ENCODE measurements at regions not wholly inside any gene's neighbourhood (a gene's known extent, or its start where the extent isn't known, plus 50 kb on each side); places are given as distances from the start of the nearest gene placed in this dataset.

GRCh38 chr13:57784633-57785032, 153.1 kb downstream of the PCDH17 start:
- no peaks in the 10 kb centered on the region for H3K27me3 Mint-ChIP-seq (ENCODE audit: low read depth)
- DNase-seq (ENCODE audit: low read depth, low spot score), result no peak
- H3K4me3 Mint-ChIP-seq, result no peak overlapping the region
- no peak overlapping the region for H3K27ac Mint-ChIP-seq (ENCODE audit: unreplicated experiment)
- H3K36me3 Mint-ChIP-seq (ENCODE audit: low read depth), result no peaks in the 10 kb centered on the region
- H3K9me3 Mint-ChIP-seq, result peaks cover 6% of the 10 kb centered on the region
- peaks cover 5% of the 10 kb centered on the region for H3K4me1 Mint-ChIP-seq
- no peak for TF ChIP-seq CTCF (conservative IDR thresholded peaks at IDR 0.05)

DNA sequence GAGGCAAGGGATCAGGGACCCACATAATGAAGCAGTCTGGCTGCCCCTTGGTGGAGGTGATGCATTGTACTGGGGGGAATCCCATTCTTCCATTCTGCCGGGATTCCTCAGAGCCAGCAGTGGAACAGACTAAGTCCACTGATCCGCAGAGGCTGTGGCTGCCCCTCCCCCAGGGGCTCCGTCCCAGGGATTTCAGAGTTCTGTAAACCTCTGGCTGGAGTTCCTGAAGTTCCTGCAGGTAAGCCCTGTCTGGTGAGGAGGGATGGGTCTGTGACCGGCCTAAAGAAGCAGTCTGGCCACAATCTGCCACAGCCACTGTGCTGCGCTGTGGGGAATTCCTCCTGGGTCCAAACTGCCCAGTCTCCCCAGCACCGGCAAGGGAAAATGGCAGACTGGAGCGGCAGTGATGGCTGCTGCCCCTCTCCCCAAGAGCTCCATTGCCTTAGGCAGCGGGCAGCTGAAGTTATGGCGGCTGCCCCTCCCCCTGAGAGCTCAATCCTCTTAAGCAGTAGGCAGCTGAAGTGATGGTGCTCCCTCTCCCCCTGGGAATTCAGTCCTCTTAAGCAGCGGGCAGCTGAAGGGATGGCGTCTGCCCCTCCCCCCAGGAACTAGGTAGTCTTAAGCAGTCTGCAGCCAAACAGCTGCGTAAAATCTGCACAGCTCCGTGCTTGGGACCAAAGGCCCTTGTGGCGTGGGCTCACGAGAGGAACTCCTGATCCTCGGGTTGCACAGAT, 155.7 kb downstream of the PCDH17 start:
- H3K27ac Mint-ChIP-seq (ENCODE audit: unreplicated experiment), result no peak overlapping the region
- H3K9me3 Mint-ChIP-seq, result peaks cover 6% of the 10 kb centered on the region
- no peak for DNase-seq (ENCODE audit: low read depth, low spot score)
- no peaks in the 10 kb centered on the region for H3K36me3 Mint-ChIP-seq (ENCODE audit: low read depth)
- TF ChIP-seq CTCF (conservative IDR thresholded peaks at IDR 0.05), result no peak
- H3K4me1 Mint-ChIP-seq, result peaks cover 5% of the 10 kb centered on the region
- H3K27me3 Mint-ChIP-seq (ENCODE audit: low read depth), result no peaks in the 10 kb centered on the region
- no peak overlapping the region for H3K4me3 Mint-ChIP-seq

GRCh38 chr13:57799624-57800023, 168.1 kb downstream of the PCDH17 start:
- TF ChIP-seq CTCF (conservative IDR thresholded peaks at IDR 0.05), result no peak
- Mint-ChIP-seq H3K36me3 (ENCODE audit: low read depth) (no peaks in the 10 kb centered on the region), H3K4me1 (peaks cover 5% of the 10 kb centered on the region), H3K27ac (ENCODE audit: unreplicated experiment) (no peak overlapping the region), H3K4me3 (no peak overlapping the region), H3K27me3 (ENCODE audit: low read depth) (no peaks in the 10 kb centered on the region), H3K9me3 (no peaks in the 10 kb centered on the region)
- DNase-seq (ENCODE audit: low read depth, low spot score), result no peak

DNA sequence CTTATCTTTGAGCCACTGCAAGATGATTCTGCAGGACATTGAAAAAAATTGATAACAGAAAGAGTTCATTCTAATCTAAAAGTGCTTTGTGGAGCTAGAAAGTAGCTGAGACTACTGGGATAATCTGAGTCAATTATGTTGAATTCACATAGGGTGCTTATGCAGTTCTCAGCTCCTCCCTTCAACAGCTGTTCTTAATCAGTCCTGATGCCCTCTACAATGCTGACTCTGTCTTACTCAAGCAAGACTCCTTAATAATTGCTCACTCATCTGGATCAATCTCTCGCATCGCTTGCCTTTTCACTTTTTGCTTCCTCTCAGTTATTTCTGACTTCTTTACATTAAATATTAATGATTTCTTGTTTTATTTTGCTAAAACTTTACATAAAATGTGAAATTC, 182.1 kb downstream of the PCDH17 start:
- no peak for TF ChIP-seq CTCF (conservative IDR thresholded peaks at IDR 0.05)
- DNase-seq (ENCODE audit: low read depth, low spot score), result no peak
- no peaks in the 10 kb centered on the region for H3K27me3 Mint-ChIP-seq (ENCODE audit: low read depth)
- peaks cover 4% of the 10 kb centered on the region for H3K9me3 Mint-ChIP-seq
- H3K27ac Mint-ChIP-seq (ENCODE audit: unreplicated experiment), result no peak overlapping the region
- H3K4me3 Mint-ChIP-seq, result no peak overlapping the region
- no peaks in the 10 kb centered on the region for H3K36me3 Mint-ChIP-seq (ENCODE audit: low read depth)
- peaks cover 7% of the 10 kb centered on the region for H3K4me1 Mint-ChIP-seq

- Mint-ChIP-seq H3K27ac (ENCODE audit: unreplicated experiment) (no peak overlapping the region), H3K36me3 (ENCODE audit: low read depth) (no peaks in the 10 kb centered on the region), H3K9me3 (peaks cover 4% of the 10 kb centered on the region), H3K27me3 (ENCODE audit: low read depth) (no peaks in the 10 kb centered on the region), H3K4me1 (peaks cover 7% of the 10 kb centered on the region), H3K4me3 (no peak overlapping the region)
- DNase-seq (ENCODE audit: low read depth, low spot score), result no peak
- TF ChIP-seq CTCF (conservative IDR thresholded peaks at IDR 0.05), result no peak
These were observed 184.1 kb downstream of the PCDH17 start for GRCh38 chr13:57815600-57815999.
